H1 (cell line): ENCODE measurements at regions not wholly inside any gene's neighbourhood (a gene's known extent, or its start where the extent isn't known, plus 50 kb on each side); places are given as distances from the start of the nearest gene placed in this dataset.

ENCODE experiments used
- CTCF ChIA-PET: fragments of 300-600 bp; sonication (Branson Sonifier 250); formaldehyde crosslinking; loops from one replicate; lab custom pipeline; 2021; ENCODE audit not compliant: partially characterized antibody; lab: Charles Lee
- POLR2A ChIA-PET: fragments of 300-600 bp; sonication (Branson Sonifier 250); formaldehyde crosslinking; loops from one replicate; lab custom pipeline; 2021; ENCODE audit warnings: inconsistent platforms; ENCODE audit not compliant: partially characterized antibody; lab: Charles Lee
- DNase-seq, 2 experiments: peaks; one replicate each; pipeline versions ENCODE4 v3.0.0 to v3.0.0-alpha.2; 2010 to 2022; ENCODE audit warnings: low spot score in 2 of 2, low read depth in 1 of 2, mixed read lengths in 1 of 2
- FAIRE-seq: peaks from 2 replicates; lab custom pipeline; 2011; peaks lifted over from hg19 to GRCh38; lab: Jason Lieb, UNC
- H2AFZ ChIP-seq: 2 replicates; pipeline ENCODE4 v1.8.1; 2012; ENCODE audit warnings: low read length, inconsistent platforms
- H2AK5ac ChIP-seq: 2 replicates; pipeline ENCODE4 v1.6.1; 2013; ENCODE audit warnings: low read depth, low read length
- H2BK120ac ChIP-seq: replicated peaks from 2 replicates; pipeline ENCODE3; 2013; ENCODE audit warnings: low read depth, low read length, inconsistent platforms
- H2BK12ac ChIP-seq: 2 replicates; pipeline ENCODE4 v1.6.1; 2013; ENCODE audit warnings: low read depth, low read length
- H2BK15ac ChIP-seq: 2 replicates; pipeline ENCODE4 v1.6.1; 2013; ENCODE audit warnings: low read length
- H2BK20ac ChIP-seq: 2 replicates; pipeline ENCODE4 v1.6.1; 2013; ENCODE audit warnings: low read length
- H2BK5ac ChIP-seq: 2 replicates; pipeline ENCODE4 v1.6.1; 2013; ENCODE audit warnings: low read depth, low read length
- H3K14ac ChIP-seq: 2 replicates; pipeline ENCODE4 v1.6.1; 2013; ENCODE audit warnings: inconsistent platforms; ENCODE audit not compliant: insufficient read length
- H3K18ac ChIP-seq: 2 replicates; pipeline ENCODE4 v1.6.1; 2013; ENCODE audit warnings: low read length; ENCODE audit errors: extremely low read depth
- H3K23ac ChIP-seq: 2 replicates; pipeline ENCODE4 v1.6.1; 2013; ENCODE audit warnings: inconsistent platforms; ENCODE audit not compliant: insufficient read length
- H3K23me2 ChIP-seq: 2 replicates; pipeline ENCODE4 v1.6.1; 2013; ENCODE audit warnings: low read depth, low read length
- H3K27ac ChIP-seq: 2 replicates; pipeline ENCODE4 v1.6.1; 2011; ENCODE audit warnings: low read depth, low read length, inconsistent platforms
- H3K27me3 ChIP-seq, 4 experiments: replicated peaks in 1 of 4; 1 replicate in 1 of 4; 2 replicates in 3 of 4; pipeline versions ENCODE4 v1.6.1 to v1.8.1; 2011 to 2013; ENCODE audit warnings: low read length in 3 of 4, mild to moderate bottlenecking in 3 of 4, inconsistent platforms in 2 of 4, mixed read lengths in 2 of 4, moderate library complexity in 1 of 4; ENCODE audit not compliant: control insufficient read depth in 3 of 4, insufficient read depth in 3 of 4; ENCODE audit errors: extremely low read depth in 1 of 4
- H3K36me3 ChIP-seq, 4 experiments: 2 replicates each; pipeline versions ENCODE4 v1.6.1 to v1.8.1; 2011 to 2013; ENCODE audit warnings: mild to moderate bottlenecking in 4 of 4, low read length in 3 of 4, moderate library complexity in 2 of 4, control low read depth in 1 of 4, inconsistent platforms in 1 of 4; ENCODE audit not compliant: insufficient read depth in 4 of 4, control insufficient read depth in 2 of 4
- H3K4ac ChIP-seq: replicated peaks from 2 replicates; pipeline ENCODE3; 2013; ENCODE audit warnings: low read length, low read depth, mixed read lengths, inconsistent platforms; ENCODE audit not compliant: insufficient read length
- H3K4me1 ChIP-seq, 4 experiments: replicated peaks in 1 of 4; 1 replicate in 1 of 4; 2 replicates in 3 of 4; pipeline versions ENCODE4 v1.6.1 to v1.8.1; 2011 to 2013; ENCODE audit warnings: low read length in 3 of 4, inconsistent platforms in 2 of 4, mixed read lengths in 1 of 4; ENCODE audit not compliant: insufficient read depth in 4 of 4, control insufficient read depth in 3 of 4
- H3K4me2 ChIP-seq, 2 experiments: 2 replicates each; pipeline versions ENCODE4 v1.6.1 to v1.8.1; 2011 to 2013; ENCODE audit warnings: low read depth in 2 of 2, low read length in 2 of 2, control low read depth in 1 of 2, inconsistent platforms in 1 of 2, mild to moderate bottlenecking in 1 of 2; ENCODE audit not compliant: insufficient read depth in 1 of 2
- H3K4me3 ChIP-seq, 4 experiments: fragments of 200-600, 300-600 bp in 1 of 4; sonication (generic), shearing (Covaris generic), sonication (Bioruptor Twin) in 1 of 4; 2 replicates each; pipeline versions ENCODE4 v1.5.1 to v1.8.1; 2011 to 2016; ENCODE audit warnings: low read length in 4 of 4, low read depth in 3 of 4, control low read depth in 2 of 4, inconsistent platforms in 2 of 4, mild to moderate bottlenecking in 2 of 4, mixed read lengths in 1 of 4, moderate library complexity in 1 of 4; ENCODE audit not compliant: insufficient read depth in 2 of 4; ENCODE audit errors: extremely low read depth in 1 of 4
- H3K56ac ChIP-seq: replicated peaks from 2 replicates; pipeline ENCODE3; 2013; ENCODE audit warnings: low read depth, mild to moderate bottlenecking, mixed read lengths, low read length, inconsistent platforms; ENCODE audit not compliant: insufficient read length
- H3K79me1 ChIP-seq: 2 replicates; pipeline ENCODE4 v1.6.1; 2013; ENCODE audit warnings: low read depth, low read length, control low read depth
- H3K79me2 ChIP-seq, 2 experiments: 2 replicates each; pipeline versions ENCODE4 v1.6.1 to v1.8.1; 2012 to 2013; ENCODE audit warnings: low read length in 2 of 2, mild to moderate bottlenecking in 2 of 2, inconsistent platforms in 1 of 2; ENCODE audit not compliant: insufficient read depth in 2 of 2, control insufficient read depth in 1 of 2
- H3K9ac ChIP-seq, 4 experiments: replicated peaks in 1 of 4; 1 replicate in 1 of 4; 2 replicates in 3 of 4; pipeline versions ENCODE4 v1.6.1 to v1.8.1; 2011 to 2013; ENCODE audit warnings: low read depth in 3 of 4, low read length in 3 of 4, control low read depth in 2 of 4, mild to moderate bottlenecking in 2 of 4, moderate library complexity in 2 of 4, inconsistent platforms in 1 of 4; ENCODE audit errors: extremely low read depth in 1 of 4
- H3K9me3 ChIP-seq, 2 experiments: 2 replicates each; pipeline versions ENCODE4 v1.6.1 to v1.8.1; 2012 to 2013; ENCODE audit warnings: mild to moderate bottlenecking in 2 of 2, moderate library complexity in 2 of 2, control low read depth in 1 of 2, inconsistent platforms in 1 of 2, low read depth in 1 of 2, low read length in 1 of 2, mixed read lengths in 1 of 2; ENCODE audit not compliant: insufficient read depth in 2 of 2
- H4K20me1 ChIP-seq, 2 experiments: replicated peaks in 1 of 2; 2 replicates each; pipeline versions ENCODE3 to v1.8.1; 2011 to 2013; ENCODE audit warnings: inconsistent platforms in 2 of 2, low read length in 2 of 2, mild to moderate bottlenecking in 1 of 2; ENCODE audit not compliant: insufficient read depth in 2 of 2, control insufficient read depth in 1 of 2
- H4K5ac ChIP-seq: 2 replicates; pipeline ENCODE4 v1.6.1; 2013; ENCODE audit warnings: low read length, low read depth, mixed read lengths, inconsistent platforms; ENCODE audit not compliant: insufficient read length
- H4K8ac ChIP-seq: 2 replicates; pipeline ENCODE4 v1.8.0; 2013; ENCODE audit warnings: mild to moderate bottlenecking, moderate library complexity, low read length, inconsistent platforms; ENCODE audit not compliant: insufficient read depth; ENCODE audit errors: extremely low read depth
- H4K91ac ChIP-seq: replicated peaks from 2 replicates; pipeline ENCODE3; 2013; ENCODE audit warnings: low read length, mixed read lengths, inconsistent platforms; ENCODE audit not compliant: insufficient read length
- CEBPB ChIP-seq: IDR thresholded peaks from 2 replicates; pipeline ENCODE4 v1.6.1; 2012; ENCODE audit warnings: low read depth, low read length
- CREB1 ChIP-seq: IDR thresholded peaks from 2 replicates; pipeline ENCODE4 v1.6.1; 2012; ENCODE audit warnings: inconsistent platforms
- CTCF ChIP-seq, 3 experiments: IDR thresholded peaks; 1 replicate in 2 of 3; 2 replicates in 1 of 3; pipeline versions ENCODE4 v1.5.1 to v1.6.1; 2011; ENCODE audit warnings: low read length in 3 of 3, mild to moderate bottlenecking in 3 of 3, inconsistent platforms in 2 of 3, low read depth in 1 of 3, moderate library complexity in 1 of 3; ENCODE audit not compliant: insufficient read depth in 1 of 3; ENCODE audit errors: control extremely low read depth in 1 of 3
- EGR1 ChIP-seq: IDR thresholded peaks from 2 replicates; pipeline ENCODE4 v1.6.1; 2011; ENCODE audit warnings: low read depth, low read length, borderline replicate concordance
- JUN ChIP-seq: IDR thresholded peaks from 2 replicates; pipeline ENCODE4 v1.6.1; 2011; ENCODE audit warnings: low read depth, mild to moderate bottlenecking, improper control_type of control experiment, low read length
- JUND ChIP-seq: IDR thresholded peaks from 2 replicates; pipeline ENCODE4 v1.6.1; 2011; ENCODE audit warnings: mild to moderate bottlenecking, improper control_type of control experiment, low read length
- MAX ChIP-seq: IDR thresholded peaks from 2 replicates; pipeline ENCODE4 v1.6.1; 2012; ENCODE audit warnings: inconsistent platforms
- POLR2AphosphoS5 ChIP-seq: IDR thresholded peaks from 2 replicates; pipeline ENCODE4 v1.6.1; 2011; ENCODE audit warnings: low read depth, low read length
- RAD21 ChIP-seq, 2 experiments: IDR thresholded peaks in 1 of 2; conservative IDR thresholded peaks in 1 of 2; 2 replicates each; pipeline ENCODE4 v1.6.1; 2011; ENCODE audit warnings: low read depth in 2 of 2, low read length in 2 of 2, improper control_type of control experiment in 1 of 2, inconsistent platforms in 1 of 2, mild to moderate bottlenecking in 1 of 2, moderate library complexity in 1 of 2
- RFX5 ChIP-seq: IDR thresholded peaks from 2 replicates; pipeline ENCODE4 v1.6.1; 2011; ENCODE audit warnings: low read depth, low read length, improper control_type of control experiment, borderline replicate concordance
- SAP30 ChIP-seq: fragments of 300-600 bp; sonication (generic); IDR thresholded peaks from 2 replicates; pipeline ENCODE4 v1.7.1; 2012; ENCODE audit warnings: low read length, moderate library complexity, mild to moderate bottlenecking, inconsistent platforms; ENCODE audit not compliant: insufficient read depth, insufficient replicate concordance
- SIX5 ChIP-seq: IDR thresholded peaks from 2 replicates; pipeline ENCODE4 v1.6.1; 2011; ENCODE audit warnings: mild to moderate bottlenecking, low read depth, low read length
- SUZ12 ChIP-seq: fragments of 200-600 bp; sonication (generic); IDR thresholded peaks from 2 replicates; pipeline ENCODE4 v1.6.1; 2012; ENCODE audit warnings: mild to moderate bottlenecking, inconsistent platforms, low read length, moderate library complexity, mixed read lengths
- WGBS, 2 experiments: shearing (Covaris generic) in 1 of 2; methylation state at CpG; one replicate each; pipeline versions ENCODE4 v1.1.6 to v1.1.7; 2013 to 2015; ENCODE audit warnings: low lambda C conversion rate in 2 of 2, mixed read lengths in 2 of 2, inconsistent platforms in 1 of 2, low coverage in 1 of 2, missing lambda C conversion rate in 1 of 2; ENCODE audit not compliant: insufficient replicate concordance in 2 of 2, insufficient coverage in 1 of 2, insufficient read length in 1 of 2; ENCODE audit errors: extremely low coverage in 1 of 2, missing lambda C conversion rate in 1 of 2; 5-methylcytosine and 5-hydroxymethylcytosine counted together

- H3K27me3 ChIP-seq, result no peaks in the 10 kb centered on the region
- WGBS, 2 experiments, result 83% methylated on average over 3 of the region's 3 CpGs; no CpG with 5 or more reads in 1 of the 2 experiments
- no peak overlapping the region for H2AFZ ChIP-seq
- H3K56ac ChIP-seq, result no peak overlapping the region
- H2BK5ac ChIP-seq, result no peak overlapping the region
- no peaks in the 10 kb centered on the region for H3K36me3 ChIP-seq
- DNase-seq (no peak), FAIRE-seq (no peak)
- no peak overlapping the region for H4K91ac ChIP-seq
- no peaks in the 10 kb centered on the region for H3K4me1 ChIP-seq
- H4K20me1 ChIP-seq, result no peaks in the 10 kb centered on the region
- H3K27ac ChIP-seq, result no peak overlapping the region
- H3K4me3 ChIP-seq, result no peak overlapping the region
- no peak overlapping the region for H2BK15ac ChIP-seq
- POLR2A ChIA-PET, result no interaction called here
- no peak overlapping the region for H3K23ac ChIP-seq
- H4K8ac ChIP-seq, result no peak overlapping the region
- H3K18ac ChIP-seq, result no peak overlapping the region
- CTCF ChIA-PET, result no interaction called here
- no peak overlapping the region for H3K4me2 ChIP-seq
- H2BK12ac ChIP-seq, result no peak overlapping the region
- H3K79me2 ChIP-seq, result no peaks in the 10 kb centered on the region
- H2BK20ac ChIP-seq, result no peak overlapping the region
- H3K4ac ChIP-seq, result no peak overlapping the region
- peaks cover 0 to 5% of the 10 kb centered on the region in 2 experiments; a peak in 1 of 4 replicates for H3K9me3 ChIP-seq
- no peak overlapping the region for H3K9ac ChIP-seq
- H4K5ac ChIP-seq, result no peak overlapping the region
- no peaks in the 10 kb centered on the region for H3K79me1 ChIP-seq
- H2AK5ac ChIP-seq, result no peak overlapping the region
- H3K14ac ChIP-seq, result no peak overlapping the region
- H2BK120ac ChIP-seq, result no peak overlapping the region
- H3K23me2 ChIP-seq, result no peaks in the 10 kb centered on the region
- TF ChIP-seq JUN, result no peak
- TF ChIP-seq CTCF (IDR thresholded peaks at IDR 0.05; ENCODE audit: control extremely low read depth in 1 of 3, insufficient read depth in 1 of 3, low read depth in 1 of 3, low read length in 3 of 3), result no peak
- TF ChIP-seq MAX, result no peak
- TF ChIP-seq CEBPB, result no peak
- TF ChIP-seq POLR2AphosphoS5, result no peak
- TF ChIP-seq RAD21 (IDR thresholded peaks at IDR 0.05 in 1 of 2, conservative IDR thresholded peaks at IDR 0.05 in 1 of 2; ENCODE audit: low read depth in 2 of 2, low read length in 2 of 2), result no peak
- TF ChIP-seq SAP30, result no peak
- TF ChIP-seq EGR1, result no peak
- TF ChIP-seq SUZ12, result no peak
- no peak for TF ChIP-seq CREB1
- TF ChIP-seq RFX5, result no peak
- no peak for TF ChIP-seq JUND
- no peak for TF ChIP-seq SIX5
Measured at GRCh38 chr6:85287158-85287557, 162.7 kb upstream of the NT5E start.
